HG03039 (cell line): ENCODE measurements at regions not wholly inside any gene's neighbourhood (a gene's known extent, or its start where the extent isn't known, plus 50 kb on each side); places are given as distances from the start of the nearest gene placed in this dataset.
A peak's percentile ranks its signal among the peaks of the same experiment; 100 is the strongest.
"Not testable (repeated sequence)": the region's sequence is repeated elsewhere in the genome, so short reads cannot be mapped to it uniquely, and the experiment has no call there.

Source experiments
- ATAC-seq: cut with Tn5 transposase; IDR thresholded peaks from one replicate; pipeline ENCODE4 v1.9.1; 2021; ENCODE audit warnings: mild to moderate bottlenecking, moderate library complexity; ENCODE audit not compliant: unreplicated experiment

DNA sequence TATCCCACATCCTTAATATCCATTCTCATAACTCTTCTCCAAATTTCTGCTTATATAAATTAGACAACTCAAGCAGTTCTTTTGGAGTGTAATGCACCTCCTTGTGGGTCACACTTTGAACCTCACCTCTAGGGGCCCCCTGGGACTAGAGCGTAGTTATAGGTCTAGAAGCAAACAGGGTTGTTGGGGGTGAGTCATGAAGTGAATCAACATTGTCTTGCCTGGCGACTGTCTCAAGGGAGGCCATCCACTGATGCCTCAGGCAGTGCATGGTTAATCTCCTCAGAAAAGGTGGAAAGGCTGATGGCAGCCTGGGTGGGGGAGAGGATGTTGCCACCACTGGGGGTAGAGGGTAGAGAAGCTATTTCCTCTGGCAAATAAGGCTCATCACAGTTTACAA lies 129.1 kb downstream of the TNFRSF21 start:
- ATAC-seq: no peak

DNA sequence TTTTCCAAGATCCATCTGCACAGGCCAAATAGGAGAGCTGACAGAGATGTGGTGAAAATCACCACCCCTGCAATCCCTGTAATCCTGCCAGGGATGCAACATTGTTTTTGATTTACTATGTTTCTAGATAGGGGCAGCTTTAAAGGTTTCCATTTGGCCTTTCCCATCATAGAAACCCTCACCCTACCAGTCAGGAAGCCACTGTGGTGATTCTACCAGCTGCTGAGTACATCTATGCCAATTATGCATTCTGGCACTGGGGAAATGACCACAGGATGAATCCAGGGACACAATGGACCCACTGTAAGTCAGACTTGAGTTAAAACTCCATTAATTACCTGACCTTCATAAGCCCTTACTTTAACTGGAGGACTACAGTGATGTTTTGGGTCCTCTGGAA lies 130.4 kb downstream of the TNFRSF21 start:
- ATAC-seq: no peak

DNA sequence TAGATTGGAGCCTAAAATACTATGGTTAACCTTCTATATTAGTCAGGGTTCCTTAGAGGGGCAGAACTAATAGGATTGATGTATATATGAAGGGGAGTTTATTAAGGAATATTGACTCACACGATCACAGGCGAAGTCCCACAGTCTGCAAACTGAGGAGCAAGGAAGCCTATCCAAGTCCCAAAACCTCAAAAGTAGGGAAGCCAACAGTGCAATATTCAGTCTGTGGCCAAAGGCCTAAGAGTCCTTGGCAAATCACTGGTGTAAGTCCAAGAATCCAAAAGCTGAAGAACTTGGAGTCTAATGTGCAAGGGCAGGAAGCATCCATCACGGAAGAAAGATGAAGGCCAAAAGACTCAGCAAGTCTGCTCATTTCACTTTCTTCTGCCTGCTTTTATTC lies 133.5 kb upstream of the ADGRF1 start:
- no peak for ATAC-seq

GRCh38 chr6:47174502-47175023 lies 132.4 kb upstream of the ADGRF1 start:
- ATAC-seq: no peak

DNA sequence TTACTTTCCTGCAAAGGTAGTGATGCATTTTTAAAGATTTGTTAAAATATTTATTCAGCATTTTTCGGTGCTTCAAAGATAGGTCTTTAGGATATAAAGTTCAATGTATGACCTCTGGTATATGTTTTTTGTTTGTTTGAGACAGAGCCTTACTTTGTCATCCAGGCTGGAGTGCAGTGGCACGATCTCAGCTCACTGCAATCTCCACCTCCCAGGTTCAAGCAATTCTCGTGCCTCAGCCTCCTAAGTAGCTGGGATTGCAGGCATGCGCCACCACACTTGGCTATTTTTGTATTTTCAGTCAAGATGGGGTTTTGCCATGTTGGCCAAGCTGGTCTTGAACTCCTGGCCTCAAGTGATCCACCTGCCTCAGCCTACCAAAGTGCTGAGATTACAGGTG lies 131.9 kb upstream of the ADGRF1 start:
- ATAC-seq: not testable (repeated sequence)

DNA sequence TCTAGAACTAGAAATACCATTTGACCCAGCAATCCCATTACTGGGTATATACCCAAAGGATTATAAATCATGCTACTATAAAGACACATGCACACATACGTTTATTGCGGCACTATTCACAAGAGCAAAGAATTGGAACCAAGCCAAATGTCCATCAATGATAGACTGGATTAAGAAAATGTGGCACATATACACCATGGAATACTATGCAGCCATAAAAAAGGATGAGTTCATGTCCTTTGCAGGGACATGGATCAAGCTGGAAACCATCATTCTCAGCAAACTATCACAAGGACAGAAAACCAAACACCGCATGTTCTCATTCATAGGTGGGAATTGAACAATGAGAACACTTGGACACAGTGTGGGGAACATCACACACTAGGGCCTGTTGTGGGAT lies 131.0 kb upstream of the ADGRF1 start:
- not testable (repeated sequence) for ATAC-seq

- ATAC-seq: no peak
Measured at GRCh38 chr6:47170617-47170947, 128.4 kb upstream of the ADGRF1 start.

DNA sequence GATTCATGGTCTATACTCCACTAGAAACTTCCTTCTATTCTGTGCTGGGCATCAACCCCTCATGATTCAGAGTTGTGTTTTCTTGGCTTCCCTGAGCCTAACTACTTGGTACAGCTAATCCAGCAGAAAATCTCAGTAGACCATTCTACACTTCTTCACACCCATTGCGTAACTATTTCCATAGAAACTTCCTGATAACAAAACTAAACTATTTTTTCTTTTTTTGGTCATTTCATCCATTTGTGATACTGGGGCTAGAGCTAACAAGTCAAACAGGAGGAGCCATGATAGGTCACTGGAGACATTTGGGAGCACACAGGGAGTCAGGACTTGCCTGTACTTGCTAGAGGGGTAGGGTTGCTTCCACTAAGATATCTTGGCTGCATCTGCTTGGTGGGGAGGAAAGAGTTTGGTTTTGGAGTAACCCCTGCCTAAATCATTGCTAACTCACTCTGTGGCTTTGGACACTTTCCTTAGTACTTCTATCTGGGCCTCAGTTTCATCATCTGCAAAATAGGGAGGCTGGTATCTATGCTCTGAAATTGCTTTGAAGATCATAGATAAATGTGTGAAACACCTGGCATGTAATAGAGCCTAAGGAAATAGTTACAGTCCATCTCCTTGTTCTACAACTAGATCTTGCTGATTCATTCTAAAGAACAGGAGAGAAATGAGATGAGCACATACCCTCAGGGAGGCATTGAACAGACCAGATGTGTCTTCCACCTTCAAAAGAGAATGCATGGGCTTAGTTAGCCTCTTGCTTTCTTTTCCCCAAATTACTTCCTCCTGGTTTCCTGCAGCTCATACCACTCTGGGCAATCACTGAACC lies 127.9 kb upstream of the ADGRF1 start:
- no peak for ATAC-seq

DNA sequence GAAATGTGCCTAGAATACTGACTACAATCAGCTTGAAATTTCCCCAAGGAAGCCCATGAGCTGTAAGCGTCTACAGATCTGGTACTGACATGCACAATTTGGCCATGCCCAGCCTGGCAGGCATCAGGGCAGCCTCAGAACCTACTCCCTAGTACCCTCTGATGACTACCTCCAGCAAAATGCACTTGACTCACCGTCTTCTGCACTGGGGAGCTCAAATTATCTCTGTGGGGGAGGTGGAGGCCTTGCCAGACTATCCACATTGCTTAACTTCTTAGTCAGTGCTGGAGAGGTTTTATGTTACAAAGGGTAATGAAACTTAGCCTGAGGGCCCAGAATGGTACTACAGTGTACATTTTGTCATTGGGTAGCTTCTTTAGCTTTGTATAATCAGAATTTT lies 126.0 kb upstream of the ADGRF1 start:
- no peak for ATAC-seq

DNA sequence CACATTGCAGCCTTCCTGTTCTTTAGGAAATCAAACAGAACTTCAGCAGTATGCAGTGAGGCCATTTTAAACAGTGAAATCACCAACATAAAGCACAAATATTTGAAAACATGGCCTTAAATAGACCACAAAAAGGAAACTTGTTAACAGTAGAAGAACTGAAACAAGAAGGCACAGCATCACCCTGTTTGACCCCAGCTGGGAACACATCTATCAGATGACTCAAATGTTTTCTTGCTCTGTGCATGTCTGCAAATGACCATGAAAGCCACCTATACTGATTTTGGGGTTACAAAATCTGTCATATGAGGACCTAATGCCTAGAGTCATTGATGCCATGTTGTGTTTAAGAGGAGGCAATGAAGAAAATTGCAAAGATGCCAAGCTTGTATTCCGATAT lies 123.8 kb upstream of the ADGRF1 start:
- ATAC-seq: peak; percentile 66

DNA sequence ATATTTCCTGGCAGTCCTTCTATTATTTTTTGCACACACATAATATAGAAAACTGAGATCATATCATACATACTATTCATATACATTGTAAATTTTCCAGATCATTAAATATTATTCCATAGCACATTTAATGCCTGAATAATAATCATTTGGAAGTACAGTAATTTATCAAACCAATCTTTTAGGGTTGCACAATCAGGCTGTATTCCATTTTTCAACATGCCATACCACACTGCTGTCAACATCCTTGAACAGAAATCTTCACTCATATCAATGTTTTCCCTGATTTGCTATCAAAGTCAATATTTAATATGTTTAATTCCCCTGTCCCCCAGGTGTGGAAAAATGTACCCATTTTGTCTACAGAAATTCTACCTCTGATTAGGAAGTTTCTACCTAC lies 122.7 kb upstream of the ADGRF1 start:
- no peak for ATAC-seq

DNA sequence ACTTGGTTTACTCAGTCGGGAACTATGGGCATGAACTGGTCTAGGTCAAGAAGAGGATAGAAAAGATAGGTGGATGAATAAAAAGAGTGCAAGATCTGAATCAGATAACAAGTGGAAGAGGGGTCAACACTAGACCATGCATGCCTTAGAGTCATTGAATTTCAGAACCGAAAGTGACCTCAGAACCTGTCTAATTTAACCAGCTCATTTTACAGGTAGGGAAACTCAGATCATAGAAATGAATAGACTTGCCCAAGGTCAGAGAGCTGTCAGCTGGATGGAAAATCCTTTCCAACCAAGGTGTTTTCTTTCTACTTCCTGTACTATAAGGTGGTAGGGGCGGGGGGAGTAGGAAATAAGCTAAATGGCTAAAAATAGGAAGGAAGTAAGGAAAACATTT lies 121.4 kb upstream of the ADGRF1 start:
- ATAC-seq: no peak

GRCh38 chr6:47162793-47163192 lies 120.7 kb upstream of the ADGRF1 start:
- ATAC-seq: no peak

GRCh38 chr6:47162231-47162630 lies 120.1 kb upstream of the ADGRF1 start:
- no peak for ATAC-seq

DNA sequence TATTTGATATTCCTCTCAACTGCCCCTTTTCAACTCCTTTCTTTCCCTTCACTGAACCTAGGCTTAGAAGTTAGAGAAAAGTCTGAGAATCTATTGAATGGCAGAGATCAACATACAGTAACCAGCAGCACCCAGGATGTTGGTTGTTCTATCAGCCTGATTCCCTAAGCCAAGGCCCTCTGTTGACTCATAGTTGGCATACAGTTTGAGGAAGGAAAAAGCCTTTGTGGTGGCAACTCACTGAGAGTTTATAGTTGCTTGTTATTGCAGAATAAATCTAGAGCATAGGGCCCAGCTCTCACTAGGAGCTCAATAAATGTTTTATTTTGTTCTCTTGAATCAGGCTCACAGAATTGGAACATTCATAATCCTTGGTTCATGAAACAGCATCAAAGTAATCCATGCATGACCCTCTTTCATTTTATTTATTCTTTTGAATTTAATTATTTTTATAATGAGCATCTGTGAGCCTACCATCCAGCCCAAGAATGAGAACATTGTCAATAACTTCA lies 119.1 kb upstream of the ADGRF1 start:
- no peak for ATAC-seq

GRCh38 chr6:47160702-47161101 lies 118.6 kb upstream of the ADGRF1 start:
- ATAC-seq: no peak

DNA sequence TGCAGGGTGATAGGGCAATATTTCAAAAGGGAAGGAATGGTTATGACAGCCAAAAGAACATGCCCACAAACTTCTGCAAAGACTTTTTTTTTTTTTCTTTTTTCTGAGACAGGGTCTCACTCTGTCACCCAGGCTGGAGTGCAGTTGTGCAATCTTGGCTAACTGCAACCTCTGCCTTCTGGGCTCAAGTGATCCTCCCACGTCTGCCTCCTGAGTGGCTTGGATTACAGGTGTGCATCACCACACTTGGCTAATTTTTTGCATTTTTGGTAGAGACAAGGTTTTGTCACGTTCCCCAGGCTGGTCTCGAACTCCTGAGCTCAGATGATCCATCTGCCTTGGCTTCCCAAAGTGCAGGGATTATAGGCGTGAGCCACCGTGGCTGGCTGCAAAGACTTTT lies 117.6 kb upstream of the ADGRF1 start:
- ATAC-seq: no peak

GRCh38 chr6:47157653-47158219 lies 115.6 kb upstream of the ADGRF1 start:
- ATAC-seq: no peak

GRCh38 chr6:47157063-47157462 lies 114.9 kb upstream of the ADGRF1 start:
- ATAC-seq: no peak

DNA sequence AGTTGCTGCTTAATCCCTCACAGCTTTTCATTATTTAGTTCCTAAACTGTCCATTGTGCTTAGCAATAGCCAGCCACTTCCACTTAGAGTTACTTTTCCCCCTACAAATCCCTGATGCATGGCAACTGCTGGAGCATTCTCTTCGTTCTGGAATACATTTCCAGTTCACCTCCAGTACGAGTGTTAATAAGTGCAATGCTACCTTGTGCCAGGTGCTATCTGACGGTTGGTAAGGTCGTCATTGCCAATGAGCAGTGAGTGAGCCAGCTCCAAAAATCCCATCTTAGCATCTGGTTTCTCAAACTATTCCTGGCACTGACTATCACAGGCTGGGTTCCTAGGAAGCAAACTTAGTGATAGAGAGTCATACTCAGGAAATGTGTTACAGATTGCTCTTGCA lies 114.1 kb upstream of the ADGRF1 start:
- ATAC-seq: no peak

DNA sequence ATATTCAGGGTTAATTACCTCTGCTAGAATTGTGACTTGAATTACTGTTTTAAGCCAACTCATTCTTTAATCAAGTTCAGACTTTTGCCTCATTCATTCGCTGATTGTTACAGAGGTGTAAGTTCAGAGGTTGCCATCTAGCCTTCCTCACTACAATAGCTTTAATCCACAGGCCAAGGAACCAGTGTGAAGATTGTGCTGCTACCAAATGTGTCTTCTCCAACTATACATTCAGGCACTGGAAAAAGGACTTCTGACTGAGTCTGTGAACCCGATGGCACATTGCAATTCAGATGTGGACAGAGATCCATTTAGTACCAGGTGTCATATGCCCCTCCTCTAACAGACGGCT lies 111.2 kb upstream of the ADGRF1 start:
- no peak for ATAC-seq

DNA sequence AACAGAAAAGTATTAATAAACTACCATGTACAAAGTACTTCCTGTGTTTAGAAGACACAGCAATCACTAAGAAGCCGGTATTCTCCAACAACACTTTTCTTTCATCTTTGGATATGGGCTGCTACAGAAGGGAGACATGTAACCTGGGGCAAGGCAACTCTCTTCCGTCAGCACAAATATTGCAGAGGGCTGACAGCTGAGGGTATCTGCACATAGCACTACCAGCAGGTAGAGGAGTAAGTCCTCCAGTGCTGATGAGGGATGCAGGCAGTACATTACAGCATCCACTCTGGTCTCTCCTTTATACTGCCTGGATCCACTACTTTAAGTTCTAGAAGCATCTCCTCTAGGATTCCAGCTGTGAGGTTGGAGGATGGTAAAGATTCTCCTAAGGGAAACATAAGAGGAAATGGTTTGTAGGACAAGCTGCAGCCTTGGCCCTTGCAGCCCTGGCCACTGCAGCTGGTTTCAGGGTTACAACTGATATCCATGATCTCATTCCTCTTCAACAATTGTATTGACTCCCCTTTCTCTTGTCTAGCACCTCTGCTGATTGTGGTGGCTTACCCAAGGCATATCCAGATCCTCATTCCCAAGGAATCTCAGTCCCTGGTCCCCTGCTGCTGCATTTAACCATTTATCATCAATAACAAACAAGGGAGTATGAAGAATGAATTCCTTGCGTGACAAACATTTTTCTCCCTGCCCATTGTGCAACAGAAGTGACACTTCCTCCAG lies 110.7 kb upstream of the ADGRF1 start:
- ATAC-seq: no peak
